Left colon (tissue), 2 donors: ENCODE measurements at regions not wholly inside any gene's neighbourhood (a gene's known extent, or its start where the extent isn't known, plus 50 kb on each side); places are given as distances from the start of the nearest gene placed in this dataset.
"Not testable (repeated sequence)": the region's sequence is repeated elsewhere in the genome, so short reads cannot be mapped to it uniquely, and the experiment has no call there.

Experiments used
- ATAC-seq: fragments of 200-7000 bp; cut with Tn5 transposase; one replicate; pipeline ENCODE4 v1.9.1; 2020; ENCODE audit warnings: mild to moderate bottlenecking, moderate library complexity
- DNase-seq, 2 donors: peaks; one replicate each; pipeline ENCODE4 v3.0.0-alpha.2; 2020
- intact Hi-C, 2 donors: fragments of 100-400 bp; cut with DNase I in 1 of 2; cut with micrococcal nuclease in 1 of 2; formaldehyde crosslinking; loops; one replicate each; pipeline versions ENCODE4 v1.11.2 to v1.14.0; 2022; cut with DNase I, micrococcal nuclease
- donor health status: DM: no; HTN: no; CAD: no.
- donor health status: DM: yes; HTN: yes; CAD: no.

DNA sequence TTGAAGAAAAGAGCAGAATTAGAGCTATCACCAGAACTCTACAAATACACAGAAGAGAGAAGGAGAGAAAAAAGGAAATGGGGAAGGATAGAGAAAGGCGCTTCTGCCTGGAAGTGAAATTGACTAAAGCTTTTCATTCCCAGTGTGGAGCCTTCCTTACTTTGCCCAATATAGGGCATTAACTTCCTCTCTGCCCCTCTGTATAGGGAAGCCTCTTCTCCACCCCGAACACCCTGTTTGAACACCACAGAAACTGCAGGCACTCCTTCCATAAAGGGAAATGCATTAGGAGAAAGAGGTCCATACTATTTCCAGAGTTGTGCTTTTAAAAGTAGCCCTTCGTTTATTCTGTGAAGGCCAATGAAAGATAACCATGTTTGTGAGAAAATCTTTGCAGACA is 248.5 kb downstream of the RAP2B start:
- intact Hi-C loops = no loop called here
- DNase-seq (no peak), ATAC-seq (no peak)

DNA sequence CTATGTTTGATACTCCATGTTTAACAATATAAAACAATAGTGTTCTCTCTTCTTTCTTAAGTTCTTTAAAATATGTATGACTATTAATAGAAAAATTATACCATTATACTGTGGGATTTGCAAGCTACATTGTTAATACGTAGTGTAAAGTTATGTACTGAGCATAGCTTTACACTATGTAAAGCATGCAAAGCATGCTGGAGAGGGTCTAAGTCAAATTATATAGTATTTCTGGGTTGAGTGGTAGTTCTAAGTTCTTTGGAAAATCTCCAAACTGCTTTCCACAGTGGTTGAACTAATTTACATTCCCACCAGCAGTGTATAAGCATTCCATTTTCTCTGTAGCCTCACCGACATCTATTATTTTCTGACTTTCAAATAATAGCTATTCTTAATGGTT is 253.0 kb downstream of the RAP2B start:
- no peak for ATAC-seq
- no peak for DNase-seq
- intact Hi-C loops = no loop called here

DNA sequence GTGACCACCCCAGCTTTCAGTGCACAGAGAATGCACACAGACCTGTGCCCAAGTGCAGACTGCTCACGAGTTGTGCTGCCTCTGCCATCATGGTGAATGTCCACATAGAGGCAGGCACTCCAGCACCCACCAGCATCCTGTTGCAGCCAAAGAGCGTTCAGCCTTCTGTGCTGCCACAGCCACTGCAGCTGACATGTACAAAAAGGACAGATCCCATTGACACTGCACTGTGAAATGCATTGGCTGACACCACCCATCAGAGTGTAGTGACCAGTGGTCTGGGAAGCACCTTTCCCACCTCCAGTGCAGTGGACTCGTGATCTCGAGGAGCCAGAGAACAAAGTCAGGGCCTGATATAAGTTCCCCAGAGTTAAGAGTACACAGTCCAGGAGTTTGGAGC is 260.3 kb downstream of the RAP2B start:
- ATAC-seq (no peak), DNase-seq (no peak)
- intact Hi-C loops = no loop called here

DNA sequence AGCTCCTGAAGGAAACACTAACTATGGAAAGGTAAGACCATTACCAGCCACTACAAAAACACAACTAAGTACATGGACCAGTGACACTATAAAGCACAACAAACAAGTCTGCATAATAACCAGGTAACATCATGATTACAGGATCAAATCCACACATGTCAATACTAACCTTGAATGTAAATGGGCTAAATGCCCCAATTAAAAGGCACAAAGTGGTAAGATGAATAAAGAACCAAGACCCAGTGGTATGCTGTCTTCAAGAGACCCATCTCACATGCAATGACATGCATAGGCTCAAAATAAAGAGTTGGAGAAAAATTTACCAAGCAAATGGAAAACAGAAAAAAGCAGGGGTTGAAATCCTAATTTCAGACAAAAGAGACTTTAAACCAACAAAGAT is 261.8 kb downstream of the RAP2B start:
- intact Hi-C loops, DNase-seq, ATAC-seq: not testable (repeated sequence)

DNA sequence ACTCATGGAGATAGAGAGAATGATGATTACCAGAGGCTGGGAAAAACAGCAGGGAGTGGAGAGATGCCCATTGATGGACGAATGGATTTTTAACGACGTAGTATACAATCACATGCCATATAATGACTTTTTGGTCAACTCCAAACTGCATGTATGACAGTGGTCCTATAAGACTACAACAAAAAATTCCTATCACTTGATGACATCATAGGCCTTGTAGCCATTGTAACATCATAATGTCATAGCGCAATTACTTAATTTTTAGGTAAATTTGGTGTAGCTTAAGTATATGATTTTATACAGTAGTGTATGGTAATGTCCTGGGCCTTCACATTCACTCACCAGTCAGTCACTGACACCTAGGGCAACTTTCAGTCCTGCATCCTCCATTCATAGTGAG is 264.3 kb downstream of the RAP2B start:
- DNase-seq = no peak
- intact Hi-C loops = no loop called here
- ATAC-seq = no peak

DNA sequence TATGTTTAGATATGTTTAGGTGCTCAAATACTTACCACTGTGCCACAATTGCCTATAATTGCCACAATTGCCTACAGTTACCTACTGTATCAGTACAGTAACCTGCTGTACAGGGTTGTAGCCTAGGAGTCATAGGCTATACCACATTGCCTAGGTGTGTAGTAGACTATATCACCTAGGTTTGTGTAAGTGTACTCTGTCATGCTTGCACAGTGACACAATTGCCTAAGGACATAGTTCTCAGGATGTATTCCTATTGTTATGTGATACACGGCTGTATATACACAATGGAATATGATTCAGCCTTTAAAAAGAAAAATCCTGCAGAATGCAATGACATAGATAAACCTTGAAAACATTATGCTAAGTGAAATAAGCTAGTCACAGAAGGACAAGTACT is 264.8 kb downstream of the RAP2B start:
- ATAC-seq = no peak
- no peak for DNase-seq
- intact Hi-C loops = no loop called here

DNA sequence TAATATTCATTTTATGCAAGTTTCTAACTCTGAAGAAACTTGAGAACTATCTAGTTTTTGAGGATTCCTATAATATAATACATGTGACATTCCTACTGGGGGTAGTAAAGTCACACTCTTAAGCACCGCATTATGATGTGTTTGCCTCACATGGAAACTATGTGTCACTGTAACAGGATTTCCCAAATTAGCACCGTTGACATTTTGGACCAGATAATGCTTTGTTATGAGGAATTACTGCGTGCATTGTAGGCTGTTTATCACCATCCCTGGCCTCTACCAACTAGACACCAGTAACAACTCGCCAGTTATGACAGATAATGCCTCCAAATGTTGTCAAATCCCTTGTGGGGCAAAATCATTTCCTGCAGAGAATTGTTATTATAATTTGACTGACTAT is 267.8 kb downstream of the RAP2B start:
- ATAC-seq (no peak), DNase-seq (no peak)
- intact Hi-C loops = no loop called here

DNA sequence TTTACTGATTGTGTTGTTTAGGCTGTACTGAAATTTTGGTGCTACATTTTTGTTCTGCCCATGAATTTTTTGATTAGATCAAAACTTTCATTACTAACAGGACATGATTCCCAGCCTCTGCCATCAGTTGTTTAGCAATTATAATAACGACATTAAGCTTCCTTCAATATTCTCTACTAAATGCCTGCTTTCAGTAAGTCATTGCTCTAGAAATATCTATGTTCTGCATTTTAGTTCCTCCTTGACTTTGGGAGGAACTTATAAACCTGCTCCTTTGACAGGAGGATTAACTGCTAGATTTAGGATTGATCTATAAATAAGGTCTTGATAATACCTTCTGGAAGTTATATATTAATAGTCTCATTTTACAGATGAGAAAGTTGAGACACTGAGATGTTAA is 269.1 kb downstream of the RAP2B start:
- DNase-seq = no peak
- intact Hi-C loops = no loop called here
- no peak for ATAC-seq

DNA sequence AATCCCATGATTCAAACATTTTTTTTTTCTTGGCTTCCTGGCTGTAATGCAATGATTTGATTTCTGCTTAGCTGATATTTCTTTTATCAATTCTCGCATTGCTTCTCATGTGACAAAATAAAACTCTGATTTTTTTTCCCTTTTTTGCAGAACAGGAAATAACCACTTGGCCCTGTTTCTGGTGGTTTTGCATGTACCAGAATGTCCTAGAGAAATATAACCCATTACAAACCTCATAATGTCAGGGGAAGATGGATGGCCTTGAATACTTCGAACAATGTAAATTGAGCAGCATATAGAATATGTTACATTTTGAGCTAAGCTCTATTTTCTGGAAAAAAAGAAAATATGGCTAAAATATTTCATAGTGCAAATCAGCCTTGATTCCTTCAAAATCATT is 275.6 kb downstream of the RAP2B start:
- no peak for ATAC-seq
- no peak for DNase-seq
- intact Hi-C loops = no loop called here

DNA sequence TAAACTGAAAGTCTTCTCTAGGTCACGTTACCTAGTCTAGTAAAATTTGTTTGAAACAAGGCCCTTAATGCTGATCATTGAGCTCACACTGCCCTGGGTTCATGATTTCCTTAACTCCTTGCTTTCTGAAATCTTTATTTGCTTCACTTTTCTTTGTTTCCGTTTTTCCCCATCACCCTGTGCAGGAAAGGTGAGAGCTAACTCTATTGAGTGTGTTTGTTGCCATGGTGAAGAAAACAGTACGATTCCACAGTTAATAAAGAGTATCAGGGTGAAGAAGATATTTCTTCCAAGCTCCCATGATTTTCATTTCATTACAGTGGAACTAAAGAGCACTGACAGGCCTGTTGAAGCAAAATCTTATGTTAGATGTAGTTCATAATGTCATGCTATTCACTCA is 276.2 kb downstream of the RAP2B start:
- DNase-seq = no peak
- intact Hi-C loops = no loop called here
- ATAC-seq = no peak

DNA sequence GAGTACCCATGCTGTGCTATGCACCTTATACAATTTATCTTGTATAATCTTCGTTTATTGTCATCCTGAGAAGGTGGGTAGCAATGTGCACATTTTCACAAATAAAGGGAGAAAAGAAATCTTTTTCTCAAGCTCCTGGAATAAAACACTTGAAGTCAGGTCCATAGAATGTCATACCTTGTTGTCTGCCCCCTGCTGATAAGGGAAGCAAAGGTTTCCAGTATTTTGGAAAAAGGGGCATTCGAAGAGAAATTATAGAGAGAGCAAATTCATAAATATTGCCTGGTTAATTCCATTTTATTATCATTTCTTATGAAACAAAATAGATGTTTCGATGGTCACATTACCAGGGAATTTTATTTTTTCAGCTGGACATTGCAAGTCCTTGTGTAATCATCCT is 277.8 kb downstream of the RAP2B start:
- ATAC-seq (no peak), DNase-seq (no peak)
- intact Hi-C loops = no loop called here

DNA sequence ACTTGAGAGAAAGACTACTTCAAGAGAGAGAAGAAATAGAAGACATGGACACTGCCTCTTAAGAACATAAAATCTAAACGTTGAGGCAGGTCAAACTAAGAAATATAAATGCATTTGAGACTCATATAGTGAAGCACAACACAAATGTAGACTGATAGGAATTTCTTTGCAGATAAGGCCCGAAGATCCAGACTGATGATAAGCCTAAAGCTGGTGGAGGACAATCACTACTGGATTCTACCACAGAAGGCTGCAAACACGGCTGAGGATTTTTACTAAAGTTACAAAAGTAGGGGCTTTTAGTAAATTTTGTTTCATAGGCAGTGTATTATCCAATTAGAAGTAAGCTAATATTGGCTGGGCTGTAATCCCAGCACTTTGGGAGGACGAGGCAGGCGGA is 278.3 kb downstream of the RAP2B start:
- intact Hi-C loops = no loop called here
- ATAC-seq (no peak), DNase-seq (no peak)

DNA sequence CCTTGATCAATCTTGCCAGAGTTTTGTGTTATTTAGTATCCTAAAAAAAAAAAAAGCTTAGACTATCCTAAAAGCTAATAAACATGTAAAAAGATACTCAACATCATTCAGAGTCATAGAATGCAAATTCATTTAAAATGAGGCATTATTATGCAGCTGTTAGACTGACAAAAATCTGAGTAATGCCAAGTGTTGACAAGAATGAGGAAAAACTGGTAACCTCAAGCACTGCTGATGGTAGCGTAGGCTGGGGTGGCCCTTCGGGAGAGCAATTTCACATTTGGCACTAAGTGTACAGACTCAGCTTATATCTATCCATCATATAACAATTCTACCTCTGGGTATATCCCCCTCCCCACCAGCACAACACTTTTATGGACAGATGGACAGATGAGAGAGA is 280.4 kb downstream of the RAP2B start:
- intact Hi-C loops = no loop called here
- ATAC-seq (no peak), DNase-seq (no peak)

DNA sequence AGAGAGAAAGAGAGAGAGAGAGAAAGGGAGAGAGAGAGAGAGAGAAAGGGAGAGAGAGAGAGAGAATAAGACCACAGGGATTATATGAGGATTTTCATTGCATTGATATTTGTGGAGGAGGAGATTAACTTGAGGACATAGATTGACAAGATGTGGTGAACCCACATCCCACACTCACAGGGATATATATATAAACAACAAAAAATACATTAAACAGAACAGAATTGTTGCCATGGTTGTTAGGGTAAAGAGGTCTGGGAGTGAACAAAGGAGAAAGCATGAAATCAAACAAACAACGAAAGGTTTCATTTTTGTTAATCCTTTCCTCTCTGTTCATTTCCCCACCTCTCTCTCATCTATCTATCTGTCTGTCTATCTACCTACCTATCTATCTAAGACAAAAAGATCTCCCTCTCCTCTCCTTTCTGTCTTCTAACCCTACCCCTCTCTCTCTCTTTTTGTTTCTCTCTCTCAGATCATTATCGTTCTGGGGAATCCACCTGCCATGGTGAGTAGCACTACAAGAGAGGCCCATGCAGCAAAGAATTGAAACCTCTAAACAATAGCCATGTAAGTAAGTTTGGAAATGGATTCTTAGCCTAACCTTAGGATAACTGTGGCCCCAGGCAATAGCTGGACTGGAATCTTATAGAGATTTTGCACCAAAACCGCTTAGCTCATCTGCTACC is 280.9 kb downstream of the RAP2B start:
- ATAC-seq = no peak
- no peak for DNase-seq
- intact Hi-C loops = no loop called here

DNA sequence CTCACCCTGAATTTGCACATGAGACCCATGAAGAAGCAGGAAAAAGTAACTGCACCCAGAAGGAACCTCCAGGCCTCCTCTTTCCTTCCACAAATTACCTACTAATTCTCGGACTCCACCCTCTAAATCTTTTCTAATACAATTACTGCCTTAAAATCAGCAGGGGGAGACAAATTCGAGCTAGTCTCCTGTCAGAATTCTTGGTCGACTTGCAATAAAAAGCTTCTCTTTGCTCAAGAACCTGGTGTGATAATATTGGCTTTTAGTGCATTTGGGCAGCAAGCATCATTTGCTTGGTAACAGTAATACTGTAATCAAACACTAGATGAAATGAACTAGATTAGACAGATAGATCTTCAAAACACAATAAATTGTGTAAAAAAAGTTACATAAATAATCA is 281.9 kb downstream of the RAP2B start:
- DNase-seq = no peak
- intact Hi-C loops = no loop called here
- ATAC-seq = no peak

DNA sequence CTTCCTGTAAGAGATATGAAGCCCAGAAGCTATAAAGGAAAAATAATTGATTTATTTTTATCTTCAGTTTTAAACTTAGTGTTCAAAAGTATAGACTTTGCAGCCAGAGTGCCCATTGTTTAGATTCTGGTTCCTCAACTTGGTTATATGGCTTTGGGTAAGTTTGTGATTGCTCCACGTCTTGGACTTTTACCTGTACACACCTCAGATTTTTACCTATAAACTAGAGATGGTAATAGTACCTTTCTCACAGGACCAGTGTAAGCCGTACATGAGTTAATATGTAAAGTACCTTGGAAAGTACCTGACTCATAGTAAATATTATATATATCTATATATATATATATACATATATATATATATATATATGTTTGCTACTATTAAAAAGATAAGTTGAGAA is 283.8 kb downstream of the RAP2B start:
- intact Hi-C loops = no loop called here
- DNase-seq (no peak), ATAC-seq (peak; percentile 100)

DNA sequence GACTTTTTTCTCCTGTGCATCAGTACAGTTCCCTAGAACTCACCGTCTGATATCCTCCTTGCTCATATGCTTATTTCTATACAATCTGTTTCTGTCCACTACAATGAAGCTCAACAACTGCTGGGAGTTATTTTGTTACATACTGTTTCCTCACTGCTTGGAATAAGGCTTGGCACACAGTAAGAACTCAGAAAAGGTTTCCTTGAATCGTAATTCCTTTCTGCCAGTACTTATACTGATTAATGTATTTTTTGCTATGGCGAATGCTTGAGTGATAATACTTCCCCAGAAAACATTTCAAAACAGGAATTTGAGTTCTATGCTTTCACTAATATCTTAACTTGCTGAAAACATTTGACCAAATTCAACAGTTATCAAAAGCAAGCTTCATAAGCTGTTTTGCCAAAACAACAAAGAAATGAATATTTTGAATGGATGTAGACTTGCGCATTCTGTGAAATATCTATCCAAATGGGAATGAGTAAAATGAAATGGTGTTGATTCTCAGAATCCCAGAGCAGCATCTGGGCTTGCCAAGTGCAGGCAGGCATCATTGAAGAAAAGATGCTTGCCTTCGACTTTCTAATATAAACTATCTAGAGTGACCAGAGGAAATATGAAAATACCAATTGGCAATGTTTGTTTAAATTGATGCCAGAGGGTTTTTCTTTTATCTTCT is 286.3 kb downstream of the RAP2B start:
- no peak for DNase-seq
- ATAC-seq = no peak
- intact Hi-C loops = no loop called here

DNA sequence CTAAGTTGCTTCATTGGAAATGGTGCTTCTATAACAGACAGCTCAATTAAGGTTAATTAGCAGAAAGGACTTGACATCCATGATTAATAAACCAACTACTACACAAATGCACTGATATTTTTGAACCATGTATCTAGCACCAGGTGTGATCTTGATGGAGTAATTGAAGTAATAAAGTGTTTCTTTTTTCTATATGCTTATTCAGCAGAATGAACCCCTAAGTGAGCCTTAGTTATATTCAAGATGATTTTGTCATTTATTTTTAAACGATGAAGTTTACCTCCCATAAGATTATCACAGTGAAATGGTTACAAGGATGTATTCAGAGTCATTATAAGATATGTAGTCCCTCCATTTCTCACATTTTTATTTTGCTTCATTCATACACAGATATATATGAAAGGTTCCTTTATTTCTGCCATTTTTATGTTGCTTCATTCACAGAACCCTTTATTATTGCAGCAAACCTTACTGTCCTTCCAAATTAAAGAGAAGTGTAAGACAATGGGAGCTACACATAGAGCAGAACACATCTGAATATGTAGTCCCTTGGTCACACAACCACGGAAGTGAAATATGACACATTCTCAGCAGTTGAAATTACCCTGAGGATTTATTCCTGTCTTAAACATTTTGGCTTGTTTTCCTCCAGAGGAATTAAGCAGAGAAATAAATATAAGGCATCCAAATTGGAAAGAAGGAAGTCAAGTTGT is 295.0 kb downstream of the RAP2B start:
- ATAC-seq = no peak
- no peak for DNase-seq
- intact Hi-C loops = no loop called here

DNA sequence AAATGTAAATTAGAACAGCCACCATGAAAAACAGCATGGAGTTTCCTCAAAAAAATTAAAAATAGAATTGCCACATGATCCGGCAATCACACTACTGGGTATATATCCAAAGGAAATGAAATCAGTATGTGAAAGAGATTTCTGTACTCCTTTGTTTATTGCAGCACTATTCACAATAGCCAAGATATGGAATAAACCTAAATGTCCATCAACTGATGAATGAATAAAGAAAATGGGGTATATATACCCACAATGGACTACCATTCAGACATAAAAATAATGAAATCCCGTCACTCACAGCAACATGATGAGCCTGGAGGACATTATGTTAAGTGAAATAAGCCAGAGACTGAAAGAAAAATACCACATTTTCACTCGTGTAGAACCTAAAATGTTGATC is 296.9 kb downstream of the RAP2B start:
- intact Hi-C loops = no loop called here
- ATAC-seq = no peak
- DNase-seq = no peak

DNA sequence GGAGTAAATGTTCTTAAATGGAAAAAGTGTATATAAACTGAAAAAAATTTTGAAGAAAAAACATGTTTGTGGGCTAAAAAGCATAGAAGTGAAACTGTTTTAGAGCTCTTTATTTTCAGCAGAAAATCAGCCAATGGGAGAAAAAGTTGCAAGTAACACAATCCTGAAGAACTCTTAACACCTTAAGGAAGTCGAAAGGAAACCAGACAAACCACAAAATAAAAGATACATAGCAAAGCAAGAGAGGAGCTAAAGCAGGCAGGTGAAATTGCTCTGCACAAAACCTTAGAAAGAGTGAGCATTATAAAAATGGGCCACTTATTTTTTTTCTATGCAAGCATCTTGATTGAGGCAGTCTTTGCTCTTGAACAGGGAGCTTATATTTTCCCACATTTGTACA is 300.5 kb downstream of the RAP2B start:
- ATAC-seq = no peak
- intact Hi-C loops = no loop called here
- no peak for DNase-seq

DNA sequence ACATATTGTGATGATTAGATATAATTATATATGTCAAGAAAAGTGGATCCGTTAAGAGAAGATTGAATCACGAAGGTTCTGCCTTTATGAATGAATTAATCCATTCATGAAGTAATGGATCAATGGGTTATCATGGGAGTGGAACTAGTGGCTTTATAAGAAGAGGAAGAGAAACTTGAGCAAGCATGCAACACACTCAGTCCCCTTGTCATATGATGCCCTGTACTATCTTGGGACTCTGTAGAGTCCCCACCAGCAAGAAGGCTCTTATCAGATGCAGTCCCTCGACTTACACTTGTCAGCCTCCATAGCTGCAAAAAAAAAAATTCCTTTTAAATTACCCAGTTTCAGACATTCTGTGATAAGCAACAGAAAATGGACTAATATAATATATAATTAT is 301.9 kb downstream of the RAP2B start:
- intact Hi-C loops = no loop called here
- no peak for DNase-seq
- ATAC-seq = no peak
